ENCODE measurements at regions not wholly inside any gene's neighbourhood (a gene's known extent, or its start where the extent isn't known, plus 50 kb on each side); places are given as distances from the start of the nearest gene placed in this dataset.

DNA sequence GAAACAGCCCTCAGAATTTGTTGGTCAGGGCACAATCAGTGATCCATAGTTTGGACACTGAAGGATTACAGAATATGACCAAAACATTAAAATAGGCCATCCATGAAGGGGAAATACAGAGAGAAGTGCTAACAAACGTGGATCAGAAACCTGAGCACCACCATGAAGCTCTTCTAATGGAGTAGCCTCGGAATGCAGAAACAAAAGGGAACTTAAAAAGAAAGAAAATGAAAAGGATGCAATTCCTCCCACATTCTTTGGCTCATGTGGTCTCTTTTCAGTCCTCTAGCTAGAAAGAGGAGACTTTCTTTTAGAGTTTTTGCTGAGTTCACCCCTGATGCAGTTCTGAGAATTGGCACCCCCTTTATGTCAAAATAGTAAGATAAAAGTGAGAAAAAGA lies 989.8 kb upstream of the B3GALT2 start:
- no peak for DNase-seq (ENCODE audit: low read depth in 2 of 2)

DNA sequence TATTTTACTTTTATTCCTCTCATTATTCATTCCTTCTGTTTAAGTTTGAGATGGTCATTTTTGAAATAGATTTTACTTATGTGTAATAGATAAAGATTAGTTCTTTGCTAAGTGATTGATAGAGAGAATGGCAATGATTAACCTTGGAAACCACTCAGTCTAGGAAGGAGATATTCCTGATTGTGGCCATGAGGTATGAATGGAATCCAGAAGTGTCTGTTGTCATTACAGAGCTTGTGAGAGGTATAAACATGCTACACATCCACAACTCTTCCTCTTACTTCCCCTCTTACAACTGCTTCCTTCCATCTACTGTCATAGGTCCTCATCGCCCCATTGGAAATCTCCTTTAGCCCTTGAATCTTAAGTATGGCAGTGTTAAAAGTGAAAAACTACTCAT lies 988.8 kb upstream of the B3GALT2 start:
- no peak for DNase-seq (ENCODE audit: low read depth in 2 of 2)

DNA sequence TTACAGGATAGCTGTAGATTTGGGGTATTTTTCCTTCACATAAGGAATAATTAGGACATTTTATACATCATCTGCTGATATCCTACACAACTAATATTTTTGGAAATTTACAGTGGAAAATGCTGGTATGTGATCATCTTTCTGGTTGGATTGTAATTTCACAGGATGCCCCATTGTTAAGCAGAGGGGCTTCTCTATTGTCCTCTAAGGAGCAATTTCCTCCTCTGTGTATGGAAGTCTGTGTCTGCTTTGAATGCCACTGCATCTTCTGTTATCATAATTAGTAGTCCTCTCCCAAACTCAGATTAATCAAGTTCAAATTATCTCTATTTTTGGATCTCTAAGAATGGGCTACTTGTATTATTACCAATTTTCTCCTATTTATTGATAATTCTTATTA lies 988.1 kb upstream of the B3GALT2 start:
- DNase-seq (ENCODE audit: low read depth in 2 of 2), result no peak

DNA sequence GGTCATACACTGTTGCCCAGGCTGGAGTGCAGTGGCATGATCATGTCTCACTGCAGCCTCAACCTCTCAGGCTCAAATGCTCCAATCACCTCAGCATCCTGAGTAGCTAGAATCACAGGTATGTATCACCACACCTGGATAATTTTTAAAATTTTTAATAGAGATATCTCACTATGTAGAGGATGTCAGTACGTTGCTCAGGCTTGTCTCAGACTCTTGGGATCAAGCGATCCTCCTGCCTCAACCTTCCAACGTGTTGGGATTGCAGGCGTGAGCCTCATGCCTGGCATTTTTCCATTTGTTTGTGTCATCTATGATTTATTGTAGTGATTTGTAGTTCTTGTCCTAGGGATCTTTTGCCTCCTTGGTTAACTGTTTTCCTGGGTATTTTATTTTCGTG lies 985.2 kb upstream of the B3GALT2 start:
- DNase-seq (ENCODE audit: low read depth in 2 of 2), result no peak

DNA sequence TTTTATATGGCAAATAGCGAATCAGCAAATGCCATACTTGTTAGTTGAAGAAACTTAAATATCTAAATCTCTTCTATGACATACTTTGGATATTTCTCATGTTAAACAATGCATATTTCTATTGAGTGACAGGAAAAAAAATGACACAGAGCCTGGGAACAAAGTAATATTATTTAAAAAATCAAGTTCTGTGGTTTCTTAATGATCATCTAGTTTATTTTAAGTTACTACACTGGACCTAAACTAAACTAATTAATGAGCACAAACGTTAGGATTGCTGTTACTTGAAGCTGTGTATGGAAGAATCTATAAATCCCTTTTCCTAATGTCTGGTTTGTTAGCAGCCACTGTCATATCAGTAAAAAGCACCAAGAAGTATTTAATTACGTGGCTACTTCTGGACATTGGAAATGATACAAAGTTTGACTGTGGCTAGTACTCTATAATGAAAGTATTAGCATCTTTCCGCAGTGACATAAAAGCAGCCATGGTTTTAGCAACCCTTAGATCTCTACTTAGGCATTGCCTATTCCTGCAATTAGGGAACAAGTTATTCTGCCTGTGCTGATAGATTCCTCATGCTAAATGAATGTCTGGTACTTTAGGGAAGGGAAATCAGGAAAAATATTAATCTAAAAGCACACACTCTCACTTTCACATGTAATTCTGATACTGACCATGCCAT lies 981.7 kb upstream of the B3GALT2 start:
- no peak for DNase-seq (ENCODE audit: low read depth in 2 of 2)

DNA sequence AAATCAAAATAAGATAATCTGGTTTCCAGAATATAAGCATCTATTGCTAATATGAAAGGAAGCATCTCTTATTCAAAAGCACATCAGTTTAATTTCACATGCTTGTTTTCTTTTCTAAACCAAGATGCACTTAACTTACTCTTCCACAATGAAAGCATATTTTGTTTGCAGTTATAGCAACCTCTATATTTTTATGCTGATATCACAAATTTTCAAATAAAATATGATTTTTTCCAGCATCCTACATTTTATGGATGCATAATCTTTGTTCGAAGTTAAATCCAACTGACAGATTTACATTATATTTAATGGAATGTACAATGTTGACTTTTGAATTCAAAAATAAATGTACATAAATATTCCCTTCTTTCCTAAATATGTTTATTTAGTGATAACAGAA lies 978.3 kb upstream of the B3GALT2 start:
- no peak for DNase-seq (ENCODE audit: low read depth in 2 of 2)

DNA sequence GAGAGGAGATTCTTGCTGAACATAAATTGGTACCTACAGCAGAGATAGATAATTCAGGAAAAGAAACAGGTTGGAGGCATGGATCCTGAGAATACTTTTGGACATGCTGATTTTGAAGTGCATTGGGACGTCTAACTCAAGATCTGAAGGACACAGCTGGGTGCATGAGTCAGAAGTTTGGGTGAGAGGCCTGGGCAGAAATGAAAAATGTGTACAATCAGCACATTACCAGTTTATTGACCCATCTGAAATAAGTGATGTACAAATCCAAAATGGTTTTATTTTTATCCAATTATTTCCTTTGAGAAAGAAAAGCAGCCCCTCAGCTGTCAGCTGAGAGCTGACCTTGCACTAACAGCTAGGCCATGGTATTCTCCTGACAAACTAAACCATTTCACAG lies 975.2 kb upstream of the B3GALT2 start:
- no peak for DNase-seq (ENCODE audit: low read depth in 2 of 2)

DNA sequence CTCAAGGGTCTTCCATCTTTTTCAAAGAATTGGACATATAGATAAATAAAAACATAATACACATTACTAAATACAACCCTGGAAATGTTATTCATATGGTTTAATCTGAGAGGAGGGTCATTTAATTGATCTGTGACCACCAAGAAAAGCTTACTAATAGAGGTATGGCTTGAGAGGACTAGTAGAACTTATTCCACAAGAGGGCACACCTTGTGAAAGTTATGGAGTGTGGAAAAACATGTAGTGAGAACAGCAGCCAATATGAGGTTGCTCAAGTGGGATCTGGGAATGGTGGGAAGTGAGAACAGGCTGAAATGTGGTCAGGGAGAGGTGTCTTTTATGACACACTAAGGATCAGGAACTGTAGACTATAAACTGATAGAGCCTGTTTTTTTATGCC lies 973.5 kb upstream of the B3GALT2 start:
- no peak for DNase-seq (ENCODE audit: low read depth in 2 of 2)

DNA sequence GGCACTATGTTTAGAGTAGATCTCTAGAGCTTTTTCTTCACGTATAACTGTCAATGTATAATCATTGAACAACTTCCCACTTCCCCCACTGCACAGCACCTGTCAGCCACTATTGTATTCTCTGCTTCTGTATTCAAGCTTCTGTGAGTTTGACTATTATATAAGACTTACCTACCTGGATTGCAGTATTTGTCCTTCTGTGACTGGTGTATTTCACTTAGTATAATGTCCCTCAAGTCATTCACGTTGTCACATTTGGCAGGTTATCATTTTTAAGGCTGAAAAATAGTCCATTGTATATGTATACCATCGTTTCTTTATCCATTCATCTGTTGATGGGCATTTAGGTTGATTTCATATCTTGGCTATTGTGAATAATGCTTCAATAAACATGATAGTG lies 969.5 kb upstream of the B3GALT2 start:
- no peak for DNase-seq (ENCODE audit: low read depth in 2 of 2)

DNA sequence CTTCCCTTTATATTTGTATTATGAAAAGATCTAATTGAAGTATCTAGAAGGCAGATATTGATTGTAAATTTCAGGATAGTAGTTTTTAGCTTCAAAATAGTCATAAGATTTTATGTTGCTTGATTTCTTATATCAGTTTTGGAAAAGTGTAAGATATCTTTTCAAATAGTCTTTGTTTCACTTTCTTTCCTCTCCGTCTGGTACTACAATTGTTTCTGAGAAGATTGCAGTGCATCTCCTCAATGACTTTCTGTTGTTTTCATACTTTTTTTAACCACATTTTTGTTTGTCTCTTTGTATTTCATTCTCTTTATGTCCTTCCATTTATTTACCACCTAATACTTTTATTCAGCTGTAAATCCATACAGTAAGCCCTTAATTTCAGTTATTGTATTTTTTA lies 964.6 kb upstream of the B3GALT2 start:
- no peak for DNase-seq (ENCODE audit: low read depth in 2 of 2)

DNA sequence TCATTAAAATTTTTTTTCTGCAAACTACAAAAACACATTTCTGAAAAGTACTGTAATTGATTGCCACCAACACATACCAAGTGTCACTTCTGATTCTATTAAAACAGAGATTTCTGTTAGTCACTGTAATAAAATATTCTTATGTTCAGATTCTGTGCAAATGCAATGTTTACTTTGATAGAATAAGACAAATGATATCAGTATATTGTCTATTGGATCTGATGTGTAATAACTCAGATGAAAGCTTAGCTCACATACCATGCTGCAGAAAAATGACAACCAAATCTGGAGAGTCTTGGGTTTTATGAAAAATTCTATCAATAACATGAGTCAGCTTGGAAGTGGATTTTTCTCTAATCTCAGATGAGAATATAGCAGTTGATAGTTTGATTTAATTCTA lies 963.8 kb upstream of the B3GALT2 start:
- DNase-seq (ENCODE audit: low read depth in 2 of 2), result no peak

DNA sequence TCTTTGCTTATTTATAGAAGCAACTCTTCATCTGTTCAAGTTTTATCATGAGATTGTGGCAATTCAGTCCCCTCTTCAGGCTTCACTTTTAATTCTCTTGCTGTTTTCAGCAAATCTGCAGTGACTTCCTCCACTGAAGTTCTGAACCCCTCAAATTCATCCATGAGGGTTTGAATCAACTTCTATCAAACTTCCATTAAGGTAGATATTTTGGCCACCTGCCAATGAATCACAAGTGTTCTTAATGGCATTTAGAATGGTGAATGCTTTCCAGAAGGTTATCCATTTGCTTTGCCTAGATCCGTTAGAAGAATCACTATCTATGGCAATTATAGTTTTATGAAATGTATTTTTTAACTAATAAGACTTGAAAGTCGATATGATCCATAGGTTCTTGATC lies 946.7 kb upstream of the B3GALT2 start:
- no peak for DNase-seq (ENCODE audit: low read depth in 2 of 2)

DNA sequence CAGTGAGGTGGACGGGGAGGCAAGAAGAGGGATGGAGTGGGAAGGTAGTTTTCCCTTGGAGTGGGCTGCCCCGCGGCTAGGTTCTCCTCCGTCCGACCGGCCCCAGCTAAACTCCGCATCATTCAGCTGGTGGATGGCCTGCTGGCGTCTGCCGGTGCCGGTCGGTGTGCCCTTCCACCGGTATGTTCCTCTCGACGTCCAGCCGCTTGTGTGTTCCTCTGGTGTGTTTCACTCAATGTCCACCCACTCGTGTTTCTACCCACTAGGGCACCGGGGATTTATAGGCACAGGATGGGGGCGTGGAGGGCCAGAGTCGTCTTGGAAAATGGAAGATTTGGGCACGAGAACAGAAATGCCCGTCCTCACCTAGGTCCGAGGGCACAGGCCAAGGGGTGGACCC lies 931.7 kb upstream of the B3GALT2 start:
- no peak for DNase-seq (ENCODE audit: low read depth in 2 of 2)

DNA sequence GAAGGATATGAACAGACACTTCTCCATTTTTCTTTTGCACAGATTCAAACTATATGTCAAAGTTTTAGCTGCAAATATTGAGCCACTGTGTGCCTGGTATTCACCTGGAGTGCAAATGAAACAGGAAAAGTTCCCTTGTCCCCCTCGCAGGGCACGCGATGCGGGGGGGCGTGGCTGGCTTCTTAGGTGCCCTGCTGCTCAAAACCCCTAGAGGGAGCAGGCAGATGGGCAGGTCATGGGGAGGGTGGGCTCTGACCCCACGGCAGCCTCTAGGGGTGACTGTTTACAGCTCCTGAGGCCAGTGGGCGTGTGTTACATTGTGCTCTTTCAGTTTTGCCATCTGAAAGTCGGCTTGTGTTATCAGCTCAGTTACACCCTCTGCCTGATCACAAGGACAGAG lies 931.2 kb upstream of the B3GALT2 start:
- no peak for DNase-seq (ENCODE audit: low read depth in 2 of 2)

DNA sequence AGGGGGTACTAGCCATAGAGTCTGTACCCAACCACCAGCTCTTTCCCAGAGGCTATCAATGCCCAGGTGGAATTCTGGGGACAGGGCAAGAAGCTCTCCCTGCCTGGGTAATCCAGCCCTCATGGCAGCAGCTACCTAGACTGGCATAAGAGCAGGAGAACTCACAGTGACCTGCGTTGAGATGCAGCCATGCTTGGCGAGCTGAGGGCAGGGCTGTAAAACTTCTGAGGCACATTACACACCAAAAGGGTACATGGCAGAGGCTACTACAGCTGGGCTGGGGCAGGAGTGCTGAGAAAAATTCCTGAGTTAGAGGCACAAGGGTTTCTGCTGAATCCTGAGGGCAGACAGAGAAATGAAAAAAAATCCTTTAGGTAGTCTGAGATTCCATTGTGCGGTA lies 927.9 kb upstream of the B3GALT2 start:
- DNase-seq (ENCODE audit: low read depth in 2 of 2), result no peak

DNA sequence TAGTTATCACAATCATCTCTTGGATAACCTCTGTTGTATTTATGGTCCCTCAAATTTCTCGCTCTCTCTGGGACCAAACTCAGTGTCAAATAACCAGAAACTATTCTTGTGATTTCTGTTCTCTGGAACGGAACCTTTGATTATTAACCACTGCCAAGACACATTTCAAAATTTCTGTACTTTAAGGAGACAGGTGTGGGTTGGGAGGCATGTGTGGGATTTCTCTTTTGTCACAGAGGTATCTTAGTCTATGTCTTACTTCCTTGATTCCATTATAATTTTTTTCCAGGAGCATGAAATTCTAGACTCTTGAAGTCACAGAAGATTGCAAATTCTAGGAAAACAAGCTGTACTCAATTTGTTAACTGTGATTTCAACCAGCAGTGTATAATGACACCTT lies 919.0 kb upstream of the B3GALT2 start:
- DNase-seq (ENCODE audit: low read depth in 2 of 2), result no peak

DNA sequence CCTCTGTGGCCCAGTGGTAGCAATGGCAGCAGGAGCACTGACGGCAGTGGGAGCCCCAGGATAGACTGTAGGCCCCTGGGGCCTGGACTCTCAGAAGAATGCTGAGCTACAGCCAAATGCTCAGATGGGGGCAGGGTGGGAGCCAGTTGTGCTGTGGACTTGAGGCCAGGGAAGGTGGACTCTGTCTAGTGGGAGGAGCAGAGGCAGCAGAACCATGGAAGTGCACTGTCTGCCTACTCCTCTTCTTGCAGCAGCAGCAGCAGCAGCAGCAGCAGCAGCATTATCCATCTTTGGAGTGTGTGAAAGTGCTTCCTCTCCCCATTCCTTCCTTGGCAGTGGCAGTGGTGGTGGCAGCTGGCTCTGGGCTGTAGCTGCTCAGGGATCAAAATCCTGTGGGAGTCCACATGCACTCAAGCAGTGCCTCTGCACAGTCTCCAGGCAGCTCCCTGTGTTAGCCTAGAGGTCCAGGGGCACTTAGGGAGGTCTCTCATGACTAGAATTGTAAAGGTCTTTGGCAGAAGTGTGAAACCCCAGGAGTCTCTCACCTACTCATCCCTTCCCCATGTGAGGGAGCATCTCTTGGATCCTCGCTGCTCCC lies 917.9 kb upstream of the B3GALT2 start:
- DNase-seq (ENCODE audit: low read depth in 2 of 2), result no peak

DNA sequence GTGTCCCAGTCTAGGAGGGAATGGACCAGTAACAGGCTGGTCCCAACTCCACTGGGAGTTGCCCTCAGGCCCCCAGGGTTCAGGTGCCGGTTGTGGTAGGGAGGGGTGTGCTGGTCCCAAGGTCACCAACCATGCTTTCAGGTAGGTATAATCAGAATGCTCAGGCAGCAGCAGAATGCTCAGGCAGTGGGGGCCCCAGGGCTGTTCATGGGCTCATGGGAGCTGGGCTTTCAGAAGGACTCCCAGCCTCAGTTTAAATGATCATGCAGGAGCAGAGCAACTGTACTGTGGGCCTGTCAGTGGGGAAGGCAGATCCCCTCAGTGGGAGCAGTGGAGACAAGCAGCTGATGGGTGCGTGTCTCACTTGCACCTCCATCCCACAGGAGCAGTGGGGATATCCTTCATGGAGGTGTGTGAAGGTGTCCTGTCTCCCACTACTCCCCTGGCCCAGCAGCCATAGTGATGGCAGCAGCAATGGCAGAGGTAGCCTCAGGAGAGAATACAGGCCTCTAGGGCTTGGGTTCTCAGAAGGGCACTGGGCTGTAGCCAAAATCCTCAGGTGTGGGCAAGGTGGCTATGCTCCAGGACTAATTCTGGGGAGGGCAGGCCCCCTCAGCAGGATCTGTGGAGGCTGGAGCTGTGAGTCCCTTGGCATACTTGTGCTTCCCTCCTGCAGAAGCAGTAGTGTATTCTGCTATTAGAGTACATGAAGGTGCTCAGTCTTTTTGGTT lies 917.3 kb upstream of the B3GALT2 start:
- DNase-seq (ENCODE audit: low read depth in 2 of 2), result no peak

DNA sequence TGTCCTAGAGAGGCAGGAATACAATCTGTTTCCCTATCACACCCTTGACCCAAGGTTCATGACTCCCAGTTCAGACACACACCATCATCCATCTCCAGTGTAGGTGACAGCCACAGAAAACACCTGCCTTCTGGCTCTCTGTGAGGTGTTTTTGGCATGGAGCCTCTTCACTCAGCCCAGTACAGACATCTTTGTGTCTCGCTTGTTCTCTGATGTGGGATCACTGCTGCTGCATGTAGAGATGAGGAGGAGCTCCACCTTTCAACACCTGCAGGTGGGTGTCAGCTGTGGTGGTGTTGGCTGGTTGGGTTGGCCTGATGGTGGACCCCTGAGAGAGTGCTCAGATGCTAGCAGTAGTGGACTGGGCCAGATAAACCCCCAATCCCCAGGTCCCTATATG lies 916.7 kb upstream of the B3GALT2 start:
- no peak for DNase-seq (ENCODE audit: low read depth in 2 of 2)

DNA sequence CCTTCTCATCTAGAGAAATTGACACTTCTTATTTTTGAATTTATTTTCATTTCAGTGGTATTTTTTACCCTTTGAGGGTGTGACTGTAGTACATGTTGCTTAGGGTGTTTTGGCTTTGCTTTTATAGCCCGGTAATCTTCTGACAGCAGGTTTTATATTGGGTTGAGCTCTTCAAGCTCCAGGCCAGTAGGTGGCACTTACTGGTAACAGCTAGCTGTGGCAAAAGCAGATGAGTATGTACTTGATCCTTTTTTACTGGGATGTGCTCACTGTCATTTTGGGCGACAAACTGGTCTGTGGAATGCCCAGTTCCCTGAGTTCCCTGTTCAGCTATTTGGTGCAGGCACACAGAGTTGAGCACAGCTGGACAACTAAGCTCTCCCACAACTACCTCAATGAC lies 916.2 kb upstream of the B3GALT2 start:
- no peak for DNase-seq (ENCODE audit: low read depth in 2 of 2)

DNA sequence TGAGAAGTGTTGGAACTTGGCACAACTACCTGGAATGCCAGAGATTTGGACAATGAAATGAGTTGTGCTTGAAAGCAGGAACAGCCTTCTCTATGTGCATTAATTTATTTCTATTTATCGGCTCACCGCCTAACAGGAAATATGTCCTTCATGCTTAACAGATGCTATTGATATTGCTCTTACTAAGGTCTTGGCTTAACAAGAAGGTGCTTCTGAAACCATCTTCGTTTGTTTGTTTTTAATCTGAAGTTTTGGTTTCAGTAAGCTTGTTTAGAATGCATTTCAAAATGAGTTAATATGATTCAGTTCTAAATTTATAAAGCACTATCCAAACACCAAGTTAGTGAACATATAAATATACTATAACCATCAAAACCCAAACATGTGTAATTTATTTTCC lies 898.3 kb upstream of the B3GALT2 start:
- no peak for DNase-seq (ENCODE audit: low read depth in 2 of 2)

DNA sequence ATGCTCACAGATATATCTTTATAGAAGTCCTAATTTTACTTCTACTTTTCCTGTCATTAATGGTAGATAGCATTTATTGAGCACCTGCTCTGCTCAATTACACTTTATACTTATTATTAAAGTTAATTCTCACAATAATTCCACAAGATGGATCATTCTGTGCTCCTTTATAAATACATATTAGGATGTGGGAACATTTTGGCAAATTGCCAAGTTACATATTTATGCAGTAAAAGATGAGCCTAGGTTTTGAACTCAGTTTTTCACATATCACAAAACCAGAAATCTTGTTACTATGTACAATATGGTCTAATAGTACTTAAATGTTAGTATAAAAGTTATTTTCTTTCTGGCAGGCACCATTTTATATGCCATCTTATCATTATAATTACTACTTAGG lies 895.0 kb upstream of the B3GALT2 start:
- DNase-seq (ENCODE audit: low read depth in 2 of 2), result no peak

DNA sequence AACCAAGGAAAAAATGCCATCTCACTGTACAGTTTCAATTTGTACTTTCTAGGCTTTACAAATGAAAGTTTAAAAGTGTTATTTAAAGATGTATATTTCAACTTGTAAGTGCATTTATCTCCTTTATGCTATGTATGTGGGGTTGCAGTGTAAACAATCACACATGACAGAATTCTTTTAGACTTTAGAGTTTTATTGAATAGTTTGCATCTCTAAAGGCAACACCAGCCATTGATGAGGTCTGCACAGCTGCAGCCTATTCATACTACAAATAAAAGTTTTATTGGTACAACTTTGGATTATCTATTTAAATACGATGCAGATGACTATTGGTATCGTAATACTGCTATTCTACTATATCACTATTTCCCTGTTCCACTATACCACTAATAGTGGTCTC lies 894.4 kb upstream of the B3GALT2 start:
- DNase-seq (ENCODE audit: low read depth in 2 of 2), result no peak

DNA sequence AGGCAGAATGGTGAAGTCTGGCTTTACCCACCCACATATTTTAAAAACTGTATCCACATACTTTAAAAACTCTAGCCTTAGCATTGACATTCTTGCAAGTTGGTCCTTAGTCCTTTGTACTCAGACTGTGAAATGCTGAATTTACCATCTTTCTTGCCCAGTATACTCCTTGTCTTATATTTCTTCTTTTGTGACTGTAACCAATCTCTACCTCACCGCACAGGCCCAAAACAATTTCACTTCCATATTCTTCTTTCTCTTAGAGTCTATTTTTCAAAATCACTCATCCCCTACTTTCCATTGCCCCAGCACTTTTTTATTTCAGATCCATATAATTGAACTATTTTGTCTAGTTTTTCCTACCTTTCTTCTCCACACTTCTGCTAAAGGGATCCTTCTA lies 892.4 kb upstream of the B3GALT2 start:
- DNase-seq (ENCODE audit: low read depth in 2 of 2), result no peak

All from stimulated activated CD8-positive, alpha-beta memory T cell treated with anti-CD3 and anti-CD28 coated beads, Interleukin-15, amount 100 ng/mL, for 48 hours (primary cell).